Psoas muscle (tissue), 7 donors: ENCODE measurements at regions not wholly inside any gene's neighbourhood (a gene's known extent, or its start where the extent isn't known, plus 50 kb on each side); places are given as distances from the start of the nearest gene placed in this dataset.

Experiments
- ATAC-seq, 4 donors: fragments of 200-7000 bp; cut with Tn5 transposase; one replicate each; pipeline ENCODE4 v1.9.1; 2020; ENCODE audit warnings: moderate library complexity in 3 of 4, mild to moderate bottlenecking in 2 of 4
- DNase-seq, 2 donors: peaks; one replicate each; pipeline ENCODE4 v3.0.0-alpha.2; 2020
- H3K27ac ChIP-seq: fragments of 200-600 bp; one replicate; pipeline ENCODE4 v1.8.0; 2022
- H3K27me3 ChIP-seq, 3 donors: fragments of 200-600 bp in 1 of 3; one replicate each; pipeline versions ENCODE4 v1.6.1 to v1.8.0; 2013 to 2022; ENCODE audit warnings: low read length in 2 of 3, mild to moderate bottlenecking in 2 of 3, moderate library complexity in 1 of 3; ENCODE audit not compliant: insufficient read depth in 3 of 3
- H3K36me3 ChIP-seq, 2 donors: fragments of 200-600 bp in 1 of 2; one replicate each; pipeline versions ENCODE4 v1.6.1 to v1.8.0; 2013 to 2022; ENCODE audit warnings: low read depth in 1 of 2, mild to moderate bottlenecking in 1 of 2, moderate library complexity in 1 of 2; ENCODE audit not compliant: insufficient read depth in 1 of 2
- H3K4me1 ChIP-seq: fragments of 200-600 bp; one replicate; pipeline ENCODE4 v1.8.0; 2022
- H3K4me3 ChIP-seq: fragments of 200-600 bp; one replicate; pipeline ENCODE4 v1.8.0; 2022; ENCODE audit warnings: mild to moderate bottlenecking
- H3K9me3 ChIP-seq: fragments of 200-600 bp; one replicate; pipeline ENCODE4 v1.8.0; 2022
- WGBS, 3 donors: extraction: QIAGEN DNeasy Blood & Tissue Kit; methylation state at CpG; one replicate each; pipeline versions ENCODE4 v1.1.6 to v1.1.7; 2013; 5-methylcytosine and 5-hydroxymethylcytosine counted together
- intact Hi-C, 2 donors: fragments of 100-400 bp; cut with DNase I; formaldehyde crosslinking; loops; one replicate each; pipeline versions ENCODE4 v1.11.0 to v1.14.2; 2022
- TF ChIP-seq, protein P1 (sequence below): fragments of 200-600 bp; IDR thresholded peaks from one replicate; pipeline ENCODE4 v1.8.0; 2022; ENCODE audit warnings: antibody characterized with exemption
- donor health status: healthy with polysubstance abuse.
- donor health status: DM: no; HTN: no; CAD: no; lungs with moderate emphysema.
- donor health status: Bipolar disorder and iron deficiency.
- donor health status: healthy.
- donor health status: DM: yes; HTN: yes; CAD: no.
- donor health status: DM: no; HTN: no; CAD: no.
- donor health status: DM: yes; HTN: yes; CAD: no.

DNA sequence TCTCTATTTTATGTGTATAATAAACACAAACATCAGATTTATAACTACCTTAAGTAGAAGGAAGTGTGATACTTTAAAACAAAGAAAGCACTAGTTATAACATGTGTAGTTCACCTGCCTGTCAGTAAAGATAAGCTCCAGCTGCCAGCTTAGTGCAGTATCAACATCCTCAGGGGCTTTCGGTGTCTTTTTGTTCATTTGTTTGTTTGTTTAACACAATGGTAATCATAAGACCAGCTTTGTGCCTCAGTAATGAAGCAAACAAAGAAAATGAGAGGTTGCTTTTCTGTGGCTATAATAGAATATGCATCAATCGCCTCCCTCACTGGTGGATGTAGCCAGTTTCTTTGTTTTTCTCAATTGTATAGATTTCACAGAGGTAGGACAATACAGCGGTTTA is 1499.0 kb upstream of the TMEFF2 start:
- no peak for ATAC-seq
- no peak overlapping the region for H3K27ac ChIP-seq
- no peaks in the 10 kb centered on the region for H3K27me3 ChIP-seq
- no peak for DNase-seq
- H3K4me1 ChIP-seq: no peaks in the 10 kb centered on the region
- 76 to 85% (median 78%) methylated on average over 3 of the region's 3 CpGs for WGBS, 3 donors
- no peaks in the 10 kb centered on the region for H3K36me3 ChIP-seq
- H3K4me3 ChIP-seq: no peak overlapping the region
- H3K9me3 ChIP-seq: no peaks in the 10 kb centered on the region
- intact Hi-C loops: no loop called here
- TF ChIP-seq, protein P1, sequence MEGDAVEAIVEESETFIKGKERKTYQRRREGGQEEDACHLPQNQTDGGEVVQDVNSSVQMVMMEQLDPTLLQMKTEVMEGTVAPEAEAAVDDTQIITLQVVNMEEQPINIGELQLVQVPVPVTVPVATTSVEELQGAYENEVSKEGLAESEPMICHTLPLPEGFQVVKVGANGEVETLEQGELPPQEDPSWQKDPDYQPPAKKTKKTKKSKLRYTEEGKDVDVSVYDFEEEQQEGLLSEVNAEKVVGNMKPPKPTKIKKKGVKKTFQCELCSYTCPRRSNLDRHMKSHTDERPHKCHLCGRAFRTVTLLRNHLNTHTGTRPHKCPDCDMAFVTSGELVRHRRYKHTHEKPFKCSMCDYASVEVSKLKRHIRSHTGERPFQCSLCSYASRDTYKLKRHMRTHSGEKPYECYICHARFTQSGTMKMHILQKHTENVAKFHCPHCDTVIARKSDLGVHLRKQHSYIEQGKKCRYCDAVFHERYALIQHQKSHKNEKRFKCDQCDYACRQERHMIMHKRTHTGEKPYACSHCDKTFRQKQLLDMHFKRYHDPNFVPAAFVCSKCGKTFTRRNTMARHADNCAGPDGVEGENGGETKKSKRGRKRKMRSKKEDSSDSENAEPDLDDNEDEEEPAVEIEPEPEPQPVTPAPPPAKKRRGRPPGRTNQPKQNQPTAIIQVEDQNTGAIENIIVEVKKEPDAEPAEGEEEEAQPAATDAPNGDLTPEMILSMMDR: no peak

DNA sequence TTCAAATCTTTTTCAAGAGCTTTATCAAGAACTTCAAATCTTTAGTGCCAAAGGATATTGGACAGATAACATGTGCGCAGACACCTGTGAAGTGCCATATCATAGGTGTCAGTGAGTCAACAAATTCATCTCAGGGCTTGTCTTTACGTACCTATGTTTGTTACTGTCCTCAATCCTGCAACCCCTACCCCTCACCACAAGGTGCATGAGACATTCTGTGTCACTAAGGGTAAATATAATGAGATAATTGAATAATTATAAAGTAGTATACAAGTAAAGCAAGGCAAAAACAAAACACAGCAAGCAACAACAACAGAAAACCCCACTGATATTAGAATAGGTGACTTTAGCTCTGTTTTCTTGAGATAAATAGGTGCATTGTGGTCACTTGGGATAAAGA is 1495.8 kb upstream of the TMEFF2 start:
- Histone ChIP-seq H3K27ac (no peak overlapping the region), H3K9me3 (no peaks in the 10 kb centered on the region), H3K36me3 (no peaks in the 10 kb centered on the region), H3K27me3 (no peaks in the 10 kb centered on the region), H3K4me1 (no peaks in the 10 kb centered on the region), H3K4me3 (no peak overlapping the region)
- intact Hi-C loops: no loop called here
- ATAC-seq: no peak
- DNase-seq: no peak
- WGBS, 3 donors: 86 to 92% (median 89%) methylated on average over 2 of the region's 2 CpGs
- TF ChIP-seq, protein P1: no peak

DNA sequence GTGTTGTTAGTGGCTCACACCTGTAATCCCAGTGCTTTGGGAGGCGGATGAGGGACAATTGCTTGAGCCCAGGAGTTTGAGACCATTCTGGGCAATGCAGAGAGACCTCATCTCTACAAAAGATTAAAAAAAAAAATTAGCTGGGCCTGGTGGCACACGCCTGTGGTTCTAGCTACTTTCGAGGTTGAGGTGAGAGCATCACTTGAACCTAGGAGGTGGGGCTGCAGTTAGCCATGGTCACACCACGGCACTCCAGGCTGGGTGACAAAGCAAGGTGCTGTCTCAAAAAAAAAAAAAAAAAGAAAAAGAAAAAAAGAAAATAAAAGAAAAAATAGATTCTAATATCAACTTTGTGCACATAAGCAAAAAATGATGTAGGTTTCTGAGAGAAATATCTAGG is 1492.5 kb upstream of the TMEFF2 start:
- WGBS, 3 donors: 85 to 92% (median 92%) methylated on average over 4 of the region's 4 CpGs
- ATAC-seq (no peak), DNase-seq (no peak)
- H3K27me3 ChIP-seq: no peaks in the 10 kb centered on the region
- TF ChIP-seq, protein P1: no peak
- no peaks in the 10 kb centered on the region for H3K9me3 ChIP-seq
- intact Hi-C loops: no loop called here
- no peaks in the 10 kb centered on the region for H3K4me1 ChIP-seq
- H3K27ac ChIP-seq: no peak overlapping the region
- H3K36me3 ChIP-seq: no peaks in the 10 kb centered on the region
- H3K4me3 ChIP-seq: no peak overlapping the region

DNA sequence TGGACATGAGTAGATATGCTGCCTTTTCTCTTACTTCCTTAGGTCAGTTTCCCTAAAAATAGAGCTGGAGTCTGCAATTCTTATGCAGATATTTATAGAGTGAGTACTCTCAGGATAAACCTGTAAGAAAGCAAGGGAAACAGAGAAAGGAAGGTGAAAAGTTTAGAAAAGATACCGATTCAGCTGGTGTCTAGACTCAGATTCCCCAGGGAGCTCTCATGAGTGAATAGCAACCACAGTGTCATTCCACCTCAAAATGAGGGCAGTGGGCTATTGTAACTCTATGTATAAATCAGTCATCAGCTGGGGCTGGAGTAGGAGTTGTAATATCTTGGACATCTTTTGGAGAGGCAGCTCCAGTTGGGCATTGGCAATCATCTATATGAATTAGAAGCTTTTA is 1485.1 kb upstream of the TMEFF2 start:
- DNase-seq (no peak), ATAC-seq (no peak)
- Histone ChIP-seq H3K27ac (no peak overlapping the region), H3K4me3 (no peak overlapping the region), H3K4me1 (no peaks in the 10 kb centered on the region), H3K27me3 (no peaks in the 10 kb centered on the region), H3K36me3 (no peaks in the 10 kb centered on the region), H3K9me3 (no peaks in the 10 kb centered on the region)
- 39 to 53% (median 48%) methylated on average over 1 of the region's 1 CpG for WGBS, 3 donors
- intact Hi-C loops: no loop called here
- TF ChIP-seq, protein P1: no peak

DNA sequence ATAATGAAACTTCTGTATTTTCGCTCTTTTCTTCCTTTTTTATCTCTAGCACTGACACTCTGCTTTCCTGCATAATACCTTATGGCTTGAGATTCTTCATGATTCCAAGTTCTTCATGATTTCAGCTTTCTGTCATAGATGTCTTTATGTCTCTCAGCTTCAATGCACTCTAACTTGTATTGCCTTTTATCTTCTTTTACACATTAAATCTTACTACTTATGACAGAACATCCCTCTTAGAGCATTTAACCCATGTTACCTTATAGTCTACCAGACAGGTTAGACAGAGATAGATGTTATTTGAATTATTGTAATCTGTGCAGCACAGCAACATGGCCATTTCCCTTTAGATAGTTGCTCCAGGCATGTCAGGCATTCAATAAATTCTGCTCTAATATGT is 1475.7 kb upstream of the TMEFF2 start:
- no peak for ATAC-seq
- WGBS, 3 donors: 84 to 97% (median 88%) methylated on average over 1 of the region's 1 CpG
- Histone ChIP-seq H3K27ac (no peak overlapping the region), H3K27me3 (no peaks in the 10 kb centered on the region), H3K9me3 (no peaks in the 10 kb centered on the region), H3K4me3 (no peak overlapping the region), H3K4me1 (no peaks in the 10 kb centered on the region), H3K36me3 (no peaks in the 10 kb centered on the region)
- intact Hi-C loops: no loop called here
- TF ChIP-seq, protein P1: no peak
- no peak for DNase-seq
